BE2C (cell line): ENCODE measurements at regions not wholly inside any gene's neighbourhood (a gene's known extent, or its start where the extent isn't known, plus 50 kb on each side); places are given as distances from the start of the nearest gene placed in this dataset.
"Not testable (repeated sequence)": the region's sequence is repeated elsewhere in the genome, so short reads cannot be mapped to it uniquely, and the experiment has no call there.

Experiments
- DNase-seq: peaks from one replicate; pipeline ENCODE4 v3.0.0-alpha.2; 2020
- H3K27me3 ChIP-seq: fragments of 250-450 bp; sonication (Bioruptor Pico); 2 replicates; pipeline ENCODE4 v1.5.1; 2020; ENCODE audit warnings: mild to moderate bottlenecking
- H3K36me3 ChIP-seq: fragments of 250-450 bp; sonication (Bioruptor Pico); 2 replicates; pipeline ENCODE4 v1.5.1; 2020; ENCODE audit warnings: mild to moderate bottlenecking
- H3K4me1 ChIP-seq: fragments of 250-450 bp; sonication (Bioruptor Pico); 2 replicates; pipeline ENCODE4 v1.5.1; 2020
- H3K4me3 ChIP-seq: 2 replicates; pipeline ENCODE4 v1.5.1; 2011; ENCODE audit warnings: low read depth, low read length
- H3K9me3 ChIP-seq: fragments of 250-450 bp; sonication (Bioruptor Pico); 2 replicates; pipeline ENCODE4 v1.5.1; 2020
- CTCF ChIP-seq: IDR thresholded peaks from 2 replicates; pipeline ENCODE4 v1.5.1; 2012; ENCODE audit warnings: mild to moderate bottlenecking, low read depth, low read length

- DNase-seq = peak; percentile 67
- TF ChIP-seq CTCF = no peak
Measured at GRCh38 chr4:84126061-84126787, 372.9 kb downstream of the NKX6-1 start.

GRCh38 chr4:84110040-84110439 lies 389.1 kb downstream of the NKX6-1 start:
- Histone ChIP-seq H3K4me1 (no peaks in the 10 kb centered on the region), H3K36me3 (no peaks in the 10 kb centered on the region), H3K27me3 (no peaks in the 10 kb centered on the region), H3K9me3 (0 out of 2 replicates have a peak, but pooled peaks cover 2% of the 10 kb centered on the region), H3K4me3 (no peak overlapping the region)
- DNase-seq = no peak
- no peak for TF ChIP-seq CTCF

More at GRCh38 chr4:84126061-84126787, 372.9 kb downstream of the NKX6-1 start:
- H3K4me1 ChIP-seq = peaks cover 9% of the 10 kb centered on the region
- H3K9me3 ChIP-seq = no peaks in the 10 kb centered on the region
- H3K36me3 ChIP-seq = no peaks in the 10 kb centered on the region
- H3K4me3 ChIP-seq = no peak overlapping the region
- H3K27me3 ChIP-seq = no peaks in the 10 kb centered on the region

GRCh38 chr4:84101653-84102625 lies 397.2 kb downstream of the NKX6-1 start:
- not testable (repeated sequence) for H3K9me3 ChIP-seq, DNase-seq, H3K4me3 ChIP-seq, H3K36me3 ChIP-seq, H3K27me3 ChIP-seq, H3K4me1 ChIP-seq

- H3K27me3 ChIP-seq = no peaks in the 10 kb centered on the region
- H3K9me3 ChIP-seq = no peaks in the 10 kb centered on the region
- H3K4me3 ChIP-seq = no peak overlapping the region
- no peaks in the 10 kb centered on the region for H3K4me1 ChIP-seq
- H3K36me3 ChIP-seq = no peaks in the 10 kb centered on the region
- DNase-seq = no peak
- no peak for TF ChIP-seq CTCF
Measured at GRCh38 chr4:84100071-84100470, 399.0 kb downstream of the NKX6-1 start.

- Histone ChIP-seq H3K9me3 (no peaks in the 10 kb centered on the region), H3K4me1 (no peaks in the 10 kb centered on the region), H3K4me3 (no peak overlapping the region), H3K36me3 (no peaks in the 10 kb centered on the region), H3K27me3 (no peaks in the 10 kb centered on the region)
- TF ChIP-seq CTCF = no peak
- no peak for DNase-seq
Measured at GRCh38 chr4:84099599-84099998, 399.5 kb downstream of the NKX6-1 start.

- Histone ChIP-seq H3K4me1 (peaks cover 18% of the 10 kb centered on the region; the same call in 1 of the 2 replicates), H3K4me3 (no peak overlapping the region), H3K36me3 (no peaks in the 10 kb centered on the region), H3K27me3 (no peaks in the 10 kb centered on the region), H3K9me3 (no peaks in the 10 kb centered on the region; the same call in 1 of the 2 replicates)
- no peak for DNase-seq
- no peak for TF ChIP-seq CTCF
Measured at GRCh38 chr4:84091266-84091665, 407.8 kb downstream of the NKX6-1 start.
